NCI-H146 treated with DMSO at 0.1 percent for 48 hours (cell line): ENCODE measurements at regions not wholly inside any gene's neighbourhood (a gene's known extent, or its start where the extent isn't known, plus 50 kb on each side); places are given as distances from the start of the nearest gene placed in this dataset.

Experiments
- DNase-seq: peaks from one replicate; lab custom pipeline; 2025; ENCODE audit not compliant: unreplicated experiment; lab: John Stamatoyannopoulos, UW

- no peak for DNase-seq
These were observed 393.8 kb downstream of the SLITRK6 start for GRCh38 chr13:85405316-85405897.

- peak; percentile 79 for DNase-seq
These were observed 412.8 kb downstream of the SLITRK6 start for GRCh38 chr13:85386424-85386823.

GRCh38 chr13:85383291-85383690 lies 415.9 kb downstream of the SLITRK6 start:
- DNase-seq, result no peak

- no peak for DNase-seq
These were observed 418.1 kb downstream of the SLITRK6 start for GRCh38 chr13:85381082-85381481.

- DNase-seq, result no peak
These were observed 419.2 kb downstream of the SLITRK6 start for GRCh38 chr13:85379991-85380390.

GRCh38 chr13:85379433-85379832 lies 419.8 kb downstream of the SLITRK6 start:
- DNase-seq, result no peak

- no peak for DNase-seq
These were observed 421.4 kb downstream of the SLITRK6 start for GRCh38 chr13:85377783-85378182.

GRCh38 chr13:85373322-85373721 lies 425.9 kb downstream of the SLITRK6 start:
- no peak for DNase-seq

GRCh38 chr13:85371254-85371653 lies 428.0 kb downstream of the SLITRK6 start:
- DNase-seq, result no peak

- no peak for DNase-seq
These were observed 430.5 kb downstream of the SLITRK6 start for GRCh38 chr13:85368686-85369085.

- no peak for DNase-seq
These were observed 431.3 kb downstream of the SLITRK6 start for GRCh38 chr13:85367887-85368286.

GRCh38 chr13:85366759-85367417 lies 432.3 kb downstream of the SLITRK6 start:
- DNase-seq, result no peak

- no peak for DNase-seq
These were observed 435.7 kb downstream of the SLITRK6 start for GRCh38 chr13:85363504-85363903.

GRCh38 chr13:85362980-85363379 lies 436.2 kb downstream of the SLITRK6 start:
- DNase-seq, result no peak

- DNase-seq, result no peak
These were observed 452.0 kb downstream of the SLITRK6 start for GRCh38 chr13:85347251-85347650.

GRCh38 chr13:85334187-85334586 lies 465.0 kb downstream of the SLITRK6 start:
- DNase-seq, result no peak

- no peak for DNase-seq
These were observed 465.7 kb downstream of the SLITRK6 start for GRCh38 chr13:85333506-85334020.

GRCh38 chr13:85332615-85333014 lies 466.6 kb downstream of the SLITRK6 start:
- DNase-seq, result no peak

- DNase-seq, result no peak
These were observed 477.5 kb downstream of the SLITRK6 start for GRCh38 chr13:85321734-85322133.

- no peak for DNase-seq
These were observed 481.4 kb downstream of the SLITRK6 start for GRCh38 chr13:85317781-85318180.

GRCh38 chr13:85316506-85317025 lies 482.7 kb downstream of the SLITRK6 start:
- no peak for DNase-seq

GRCh38 chr13:85314686-85315085 lies 484.5 kb downstream of the SLITRK6 start:
- no peak for DNase-seq
